Uterus (tissue), 2 donors: ENCODE measurements at regions not wholly inside any gene's neighbourhood (a gene's known extent, or its start where the extent isn't known, plus 50 kb on each side); places are given as distances from the start of the nearest gene placed in this dataset.

Source experiments
- POLR2A ChIP-seq, 2 donors: fragments of 450-650 bp; IDR thresholded peaks; one replicate each; pipeline ENCODE4 v1.6.1; 2016; ENCODE audit warnings: antibody characterized with exemption in 2 of 2, mild to moderate bottlenecking in 1 of 2, moderate library complexity in 1 of 2
- TF ChIP-seq, protein P1 (sequence below), 4 experiments: fragments of 200-600 bp in 2 of 4; fragments of 450-650 bp in 2 of 4; sonication (generic) in 2 of 4; IDR thresholded peaks; one replicate each; pipeline ENCODE4 v1.5.1; 2016 to 2019; ENCODE audit warnings: antibody characterized with exemption in 4 of 4, mild to moderate bottlenecking in 2 of 4, moderate library complexity in 1 of 4

DNA sequence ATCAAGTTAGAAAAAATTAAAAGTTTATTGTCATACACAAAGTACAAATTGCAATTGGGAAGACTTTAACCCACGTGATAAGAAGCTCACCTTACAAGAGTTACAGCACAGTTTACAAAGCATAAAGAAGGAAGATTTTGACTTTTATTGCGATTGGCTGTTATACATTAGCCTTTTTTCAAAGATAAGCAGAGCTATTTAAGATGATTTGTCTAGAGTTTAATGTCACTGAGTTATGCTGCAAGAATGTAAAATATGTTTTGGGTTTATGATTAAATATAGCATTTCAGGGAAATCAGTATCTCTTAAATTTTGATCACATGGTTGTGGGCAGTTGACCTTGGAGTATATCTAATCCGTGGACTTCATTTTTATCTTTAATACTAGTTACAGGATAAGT, 664.2 kb upstream of the PTCHD4 start:
- TF ChIP-seq, protein P1, sequence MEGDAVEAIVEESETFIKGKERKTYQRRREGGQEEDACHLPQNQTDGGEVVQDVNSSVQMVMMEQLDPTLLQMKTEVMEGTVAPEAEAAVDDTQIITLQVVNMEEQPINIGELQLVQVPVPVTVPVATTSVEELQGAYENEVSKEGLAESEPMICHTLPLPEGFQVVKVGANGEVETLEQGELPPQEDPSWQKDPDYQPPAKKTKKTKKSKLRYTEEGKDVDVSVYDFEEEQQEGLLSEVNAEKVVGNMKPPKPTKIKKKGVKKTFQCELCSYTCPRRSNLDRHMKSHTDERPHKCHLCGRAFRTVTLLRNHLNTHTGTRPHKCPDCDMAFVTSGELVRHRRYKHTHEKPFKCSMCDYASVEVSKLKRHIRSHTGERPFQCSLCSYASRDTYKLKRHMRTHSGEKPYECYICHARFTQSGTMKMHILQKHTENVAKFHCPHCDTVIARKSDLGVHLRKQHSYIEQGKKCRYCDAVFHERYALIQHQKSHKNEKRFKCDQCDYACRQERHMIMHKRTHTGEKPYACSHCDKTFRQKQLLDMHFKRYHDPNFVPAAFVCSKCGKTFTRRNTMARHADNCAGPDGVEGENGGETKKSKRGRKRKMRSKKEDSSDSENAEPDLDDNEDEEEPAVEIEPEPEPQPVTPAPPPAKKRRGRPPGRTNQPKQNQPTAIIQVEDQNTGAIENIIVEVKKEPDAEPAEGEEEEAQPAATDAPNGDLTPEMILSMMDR (IDR thresholded peaks at IDR 0.05): no peak
- TF ChIP-seq POLR2A (IDR thresholded peaks at IDR 0.05): no peak
